Osteocyte (in vitro differentiated cells): ENCODE measurements at regions not wholly inside any gene's neighbourhood (a gene's known extent, or its start where the extent isn't known, plus 50 kb on each side); places are given as distances from the start of the nearest gene placed in this dataset.

Experiments
- DNase-seq: peaks from one replicate; pipeline ENCODE4 v3.0.0; 2021; ENCODE audit warnings: mixed read lengths; ENCODE audit not compliant: unreplicated experiment; ENCODE audit errors: extremely low spot score
- H3K27ac Mint-ChIP-seq: one replicate; pipeline ENCODE4 v1.8.0; 2021; ENCODE audit warnings: mild to moderate bottlenecking, mixed read lengths; ENCODE audit not compliant: unreplicated experiment
- H3K27me3 Mint-ChIP-seq: one replicate; pipeline ENCODE4 v1.8.0; 2021; ENCODE audit warnings: mixed read lengths; ENCODE audit not compliant: unreplicated experiment
- H3K36me3 Mint-ChIP-seq: one replicate; pipeline ENCODE4 v1.8.0; 2021; ENCODE audit warnings: mixed read lengths; ENCODE audit not compliant: unreplicated experiment
- H3K4me1 Mint-ChIP-seq: one replicate; pipeline ENCODE4 v1.8.0; 2021; ENCODE audit warnings: mixed read lengths; ENCODE audit not compliant: unreplicated experiment
- H3K4me3 Mint-ChIP-seq: one replicate; pipeline ENCODE4 v1.8.0; 2021; ENCODE audit warnings: mild to moderate bottlenecking, moderate library complexity, mixed read lengths; ENCODE audit not compliant: unreplicated experiment
- H3K9me3 Mint-ChIP-seq: one replicate; pipeline ENCODE4 v1.8.0; 2021; ENCODE audit warnings: mixed read lengths; ENCODE audit not compliant: unreplicated experiment
- TF ChIP-seq, protein P1 (sequence below): fragments of 200-600 bp; sonication (generic); IDR thresholded peaks from 2 replicates; pipeline ENCODE4 v1.5.0; 2021; ENCODE audit warnings: antibody characterized with exemption, mild to moderate bottlenecking, moderate library complexity

- H3K4me1 Mint-ChIP-seq: no peaks in the 10 kb centered on the region
- H3K4me3 Mint-ChIP-seq: no peak overlapping the region
- no peak overlapping the region for H3K27ac Mint-ChIP-seq
- H3K27me3 Mint-ChIP-seq: peaks cover 9% of the 10 kb centered on the region
- TF ChIP-seq, protein P1, sequence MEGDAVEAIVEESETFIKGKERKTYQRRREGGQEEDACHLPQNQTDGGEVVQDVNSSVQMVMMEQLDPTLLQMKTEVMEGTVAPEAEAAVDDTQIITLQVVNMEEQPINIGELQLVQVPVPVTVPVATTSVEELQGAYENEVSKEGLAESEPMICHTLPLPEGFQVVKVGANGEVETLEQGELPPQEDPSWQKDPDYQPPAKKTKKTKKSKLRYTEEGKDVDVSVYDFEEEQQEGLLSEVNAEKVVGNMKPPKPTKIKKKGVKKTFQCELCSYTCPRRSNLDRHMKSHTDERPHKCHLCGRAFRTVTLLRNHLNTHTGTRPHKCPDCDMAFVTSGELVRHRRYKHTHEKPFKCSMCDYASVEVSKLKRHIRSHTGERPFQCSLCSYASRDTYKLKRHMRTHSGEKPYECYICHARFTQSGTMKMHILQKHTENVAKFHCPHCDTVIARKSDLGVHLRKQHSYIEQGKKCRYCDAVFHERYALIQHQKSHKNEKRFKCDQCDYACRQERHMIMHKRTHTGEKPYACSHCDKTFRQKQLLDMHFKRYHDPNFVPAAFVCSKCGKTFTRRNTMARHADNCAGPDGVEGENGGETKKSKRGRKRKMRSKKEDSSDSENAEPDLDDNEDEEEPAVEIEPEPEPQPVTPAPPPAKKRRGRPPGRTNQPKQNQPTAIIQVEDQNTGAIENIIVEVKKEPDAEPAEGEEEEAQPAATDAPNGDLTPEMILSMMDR: no peak
- H3K9me3 Mint-ChIP-seq: no peaks in the 10 kb centered on the region
- no peaks in the 10 kb centered on the region for H3K36me3 Mint-ChIP-seq
- DNase-seq: no peak
Measured at GRCh38 chr3:86438544-86438943, 552.4 kb downstream of the VGLL3 start.

DNA sequence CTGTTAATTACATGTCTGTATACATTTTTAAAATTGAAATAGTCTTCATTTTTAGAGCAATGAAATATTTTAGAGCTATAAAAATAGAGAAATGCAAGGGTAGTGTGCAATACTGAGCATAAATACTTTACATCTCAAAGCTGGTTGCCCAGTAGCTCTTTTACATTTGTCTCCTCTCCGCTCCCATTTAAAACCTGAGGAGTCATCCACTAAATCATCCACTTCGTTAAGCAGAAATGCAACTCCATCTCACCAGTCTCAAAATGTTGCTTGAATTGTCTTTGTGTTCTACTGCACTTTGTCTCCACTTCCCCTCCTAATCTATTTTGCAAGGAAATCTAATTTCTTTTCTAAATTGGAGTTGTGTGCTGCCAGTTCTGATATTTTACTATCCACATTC lies 563.6 kb downstream of the VGLL3 start:
- no peak for DNase-seq
- Mint-ChIP-seq H3K9me3 (peaks cover 4% of the 10 kb centered on the region), H3K36me3 (no peaks in the 10 kb centered on the region), H3K4me3 (no peak overlapping the region), H3K27me3 (no peaks in the 10 kb centered on the region), H3K4me1 (no peaks in the 10 kb centered on the region), H3K27ac (no peak overlapping the region)
- TF ChIP-seq, protein P1: no peak

GRCh38 chr3:86420990-86421739 lies 569.8 kb downstream of the VGLL3 start:
- H3K4me1 Mint-ChIP-seq: no peaks in the 10 kb centered on the region
- no peak for DNase-seq
- no peaks in the 10 kb centered on the region for H3K27me3 Mint-ChIP-seq
- H3K36me3 Mint-ChIP-seq: no peaks in the 10 kb centered on the region
- H3K27ac Mint-ChIP-seq: no peak overlapping the region
- H3K4me3 Mint-ChIP-seq: no peak overlapping the region
- H3K9me3 Mint-ChIP-seq: peaks cover 4% of the 10 kb centered on the region
- TF ChIP-seq, protein P1: no peak

DNA sequence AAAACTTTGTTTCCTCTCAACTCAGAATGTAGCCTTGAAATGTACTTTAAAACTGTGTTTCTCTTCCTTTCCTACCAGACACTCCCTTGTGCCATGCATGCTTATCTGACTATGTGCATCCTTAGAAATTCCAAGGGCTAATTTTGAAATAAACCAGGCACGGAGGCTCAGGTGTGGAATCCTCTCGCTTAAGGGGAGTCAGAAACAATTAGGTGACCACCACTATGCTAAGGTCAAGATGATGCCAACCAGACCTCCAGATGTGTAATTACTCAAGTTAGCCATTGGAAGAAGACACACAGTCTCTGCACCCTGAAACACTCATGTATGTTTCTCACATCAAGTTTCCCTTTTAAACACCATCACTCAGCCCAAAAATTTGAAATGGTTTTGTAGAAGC lies 572.1 kb downstream of the VGLL3 start:
- TF ChIP-seq, protein P1: no peak
- Mint-ChIP-seq H3K4me1 (no peaks in the 10 kb centered on the region), H3K4me3 (no peak overlapping the region), H3K9me3 (no peaks in the 10 kb centered on the region), H3K27me3 (no peaks in the 10 kb centered on the region), H3K27ac (no peak overlapping the region), H3K36me3 (no peaks in the 10 kb centered on the region)
- no peak for DNase-seq

GRCh38 chr3:86416334-86416733 lies 574.6 kb downstream of the VGLL3 start:
- TF ChIP-seq, protein P1: no peak
- no peaks in the 10 kb centered on the region for H3K36me3 Mint-ChIP-seq
- no peaks in the 10 kb centered on the region for H3K9me3 Mint-ChIP-seq
- H3K4me3 Mint-ChIP-seq: no peak overlapping the region
- H3K27me3 Mint-ChIP-seq: no peaks in the 10 kb centered on the region
- no peaks in the 10 kb centered on the region for H3K4me1 Mint-ChIP-seq
- H3K27ac Mint-ChIP-seq: no peak overlapping the region
- no peak for DNase-seq
